ENCODE measurements at regions not wholly inside any gene's neighbourhood (a gene's known extent, or its start where the extent isn't known, plus 50 kb on each side); places are given as distances from the start of the nearest gene placed in this dataset.

GRCh38 chr3:107904536-107905066 is 186.2 kb downstream of the CD47 start:
- DNase-seq (ENCODE audit: low spot score): peak; percentile 47

DNA sequence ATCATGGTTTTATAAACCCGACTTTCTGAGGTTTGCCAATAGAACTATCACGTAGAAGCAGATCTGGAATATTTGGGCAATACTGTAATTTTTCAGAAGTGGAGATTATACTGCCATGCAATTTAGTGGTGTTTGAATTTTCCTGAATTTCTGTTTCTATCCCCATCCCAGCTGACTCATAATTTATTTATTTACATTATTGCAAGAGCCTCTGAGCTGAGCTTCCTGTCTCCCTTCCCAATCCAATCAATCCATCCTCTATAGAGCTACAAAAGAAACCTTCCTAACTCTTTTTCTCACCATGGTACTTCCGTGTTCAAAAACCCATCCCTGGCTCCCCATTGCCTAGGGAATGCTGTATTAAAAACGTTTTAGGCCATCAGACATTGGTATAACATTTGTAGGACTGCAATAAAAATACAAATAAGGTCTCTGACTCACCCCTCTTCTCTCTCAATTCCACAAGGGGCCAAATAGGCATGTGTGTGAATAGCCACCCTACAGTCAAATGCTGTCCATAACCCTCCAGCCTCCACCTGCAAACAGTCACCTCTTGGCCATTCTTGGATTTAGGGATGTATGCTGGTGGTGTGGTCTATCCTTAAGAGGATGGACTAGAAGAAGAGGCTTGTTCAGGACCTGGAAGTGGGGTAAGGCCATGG is 190.7 kb downstream of the CD47 start:
- DNase-seq (ENCODE audit: low spot score): no peak

DNA sequence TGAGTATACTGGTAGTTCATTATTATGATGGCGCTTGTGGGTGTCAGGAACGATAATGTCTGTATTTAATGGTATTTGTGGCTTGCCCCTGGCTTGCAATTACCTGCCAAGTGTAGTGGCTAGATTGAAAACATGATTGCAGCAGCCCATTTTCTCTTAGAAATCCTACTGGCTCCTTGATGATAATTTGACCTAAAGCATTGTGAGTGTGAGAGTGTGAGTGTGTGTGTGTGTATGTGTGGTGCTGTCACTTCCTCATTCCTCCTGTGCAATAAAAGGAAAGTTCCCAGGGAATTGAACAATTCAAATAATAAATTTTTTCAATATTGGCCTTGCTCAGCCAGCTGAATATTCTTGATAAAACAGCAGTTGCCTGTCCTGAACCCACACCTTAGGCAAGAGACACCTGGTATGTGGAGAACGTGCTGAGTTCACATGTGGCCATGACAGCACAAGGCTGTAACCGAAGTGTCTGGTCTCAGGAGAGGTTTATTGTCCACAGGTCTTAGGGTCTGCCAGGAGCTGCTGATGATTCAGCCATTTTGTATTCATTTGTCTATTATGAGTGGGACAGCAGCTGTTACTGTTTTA is 193.3 kb downstream of the CD47 start:
- peak; percentile 19 for DNase-seq (ENCODE audit: low spot score)

DNA sequence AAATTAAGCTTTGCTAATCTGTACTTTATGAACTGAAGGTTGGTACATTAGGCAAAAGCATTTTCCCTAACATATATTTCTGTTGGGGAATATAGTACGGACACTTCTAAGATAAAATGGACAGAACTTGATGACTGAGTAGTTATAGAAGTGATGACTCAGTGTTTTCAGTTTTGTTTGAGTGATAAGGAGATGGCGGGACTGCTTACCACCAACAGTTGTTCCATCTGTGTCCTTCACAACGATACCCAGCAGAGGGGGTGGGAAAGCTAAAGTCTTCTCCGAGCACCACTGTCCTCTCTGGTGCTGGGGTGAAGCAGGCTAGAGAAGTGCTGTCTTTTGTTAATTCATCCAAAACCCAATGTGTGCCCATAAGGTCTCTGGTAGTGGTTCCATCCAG is 195.8 kb downstream of the CD47 start:
- no peak for DNase-seq (ENCODE audit: low spot score)

- DNase-seq (ENCODE audit: low spot score): no peak
Measured at GRCh38 chr3:107892955-107893624, 197.7 kb downstream of the CD47 start.

- no peak for DNase-seq (ENCODE audit: low spot score)
Measured at GRCh38 chr3:107884719-107885460, 205.9 kb downstream of the CD47 start.

- no peak for DNase-seq (ENCODE audit: low spot score)
Measured at GRCh38 chr3:107884028-107884427, 206.8 kb downstream of the CD47 start.

- no peak for DNase-seq (ENCODE audit: low spot score)
Measured at GRCh38 chr3:107882881-107883280, 207.9 kb downstream of the CD47 start.

- no peak for DNase-seq (ENCODE audit: low spot score)
Measured at GRCh38 chr3:107882261-107882660, 208.6 kb downstream of the CD47 start.

- DNase-seq (ENCODE audit: low spot score): no peak
Measured at GRCh38 chr3:107881509-107881908, 209.3 kb downstream of the CD47 start.

GRCh38 chr3:107880702-107881101 is 210.1 kb downstream of the CD47 start:
- no peak for DNase-seq (ENCODE audit: low spot score)

DNA sequence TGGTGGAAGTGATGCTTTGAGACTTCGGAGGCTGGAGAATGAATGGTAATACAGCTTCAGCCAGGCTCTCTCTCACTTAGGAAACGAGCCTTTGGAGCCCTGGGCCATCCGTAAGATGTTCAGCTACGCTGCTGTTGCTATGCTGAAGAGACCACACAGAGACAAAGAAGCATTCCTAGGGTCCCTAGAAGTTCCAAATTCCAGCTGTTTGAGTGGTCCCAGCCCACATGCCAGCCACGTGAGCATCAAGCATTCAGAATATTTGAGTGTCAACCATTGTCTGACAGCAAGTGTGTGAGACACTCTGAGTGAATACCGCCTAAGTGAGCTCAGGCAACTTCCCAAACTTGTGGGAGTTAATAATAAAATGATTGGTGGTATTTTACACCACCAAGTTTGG is 212.9 kb downstream of the CD47 start:
- no peak for DNase-seq (ENCODE audit: low spot score)

DNA sequence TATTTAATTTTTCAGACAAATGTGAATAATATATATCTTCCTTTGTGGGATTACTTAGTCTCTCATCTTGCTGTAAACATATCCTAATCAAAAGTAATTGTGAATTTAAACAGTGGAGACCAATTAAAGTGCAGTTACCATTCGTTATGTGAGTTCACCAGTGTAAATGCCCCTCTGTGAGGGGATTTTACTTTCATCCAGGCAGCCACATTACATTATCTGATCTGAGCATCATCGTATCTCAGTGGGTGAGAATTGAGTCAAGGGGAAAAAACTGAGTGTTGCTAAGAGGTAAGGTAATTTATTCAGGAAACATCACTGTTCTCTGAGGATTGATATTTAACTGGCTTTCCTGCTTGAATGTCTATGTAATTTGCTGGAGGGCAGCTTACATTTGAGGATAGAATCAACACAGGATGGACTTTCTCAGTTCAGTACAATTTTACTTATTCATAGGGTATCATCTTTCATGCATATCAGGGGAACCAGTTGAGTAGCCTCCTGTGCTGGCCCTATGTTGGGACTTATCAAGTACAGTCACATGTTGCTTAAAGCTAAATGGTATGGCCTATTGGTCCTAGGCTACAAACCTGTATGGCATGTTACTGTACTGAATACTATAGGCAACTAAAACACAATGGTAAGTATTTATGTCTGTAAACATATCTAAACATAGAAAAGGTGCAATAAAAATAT is 219.7 kb downstream of the CD47 start:
- DNase-seq (ENCODE audit: low spot score): no peak

GRCh38 chr3:107870096-107870495 is 220.7 kb downstream of the CD47 start:
- DNase-seq (ENCODE audit: low spot score): no peak

- DNase-seq (ENCODE audit: low spot score): no peak
Measured at GRCh38 chr3:107868449-107868848, 222.4 kb downstream of the CD47 start.

DNA sequence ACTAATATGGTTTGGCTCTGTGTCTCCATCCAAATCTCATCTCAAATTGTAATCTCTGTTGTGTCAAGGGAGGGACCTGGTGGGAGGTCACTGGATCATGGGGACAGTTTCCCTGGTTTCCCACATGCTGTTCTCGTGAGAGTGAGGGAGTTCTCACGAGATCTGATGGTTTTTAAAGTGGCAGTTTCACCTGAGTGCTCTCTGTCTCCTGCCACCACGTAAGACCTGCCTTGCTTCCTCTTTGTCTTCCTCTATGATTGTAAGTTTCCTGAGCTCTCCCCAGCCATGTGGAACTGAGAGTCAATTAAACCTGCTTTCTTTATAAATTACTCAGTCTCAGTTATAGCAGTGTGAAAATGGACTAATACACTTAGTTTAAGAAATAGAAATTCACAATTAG is 228.9 kb downstream of the CD47 start:
- DNase-seq (ENCODE audit: low spot score): no peak

GRCh38 chr3:107861422-107861821 is 229.4 kb downstream of the CD47 start:
- no peak for DNase-seq (ENCODE audit: low spot score)
